HG03066 (cell line): ENCODE measurements at regions not wholly inside any gene's neighbourhood (a gene's known extent, or its start where the extent isn't known, plus 50 kb on each side); places are given as distances from the start of the nearest gene placed in this dataset.

Experiments
- ATAC-seq: cut with Tn5 transposase; IDR thresholded peaks from one replicate; pipeline ENCODE4 v1.9.1; 2021; ENCODE audit warnings: low read depth; ENCODE audit not compliant: unreplicated experiment

GRCh38 chr7:118075936-118076335 is 108.0 kb upstream of the LSM8 start:
- no peak for ATAC-seq

- no peak for ATAC-seq
Observed at GRCh38 chr7:118076564-118076963, 107.4 kb upstream of the LSM8 start.

- no peak for ATAC-seq
Observed at GRCh38 chr7:118078015-118078414, 105.9 kb upstream of the LSM8 start.

GRCh38 chr7:118079369-118079768 is 104.6 kb upstream of the LSM8 start:
- ATAC-seq: no peak

GRCh38 chr7:118080947-118081346 is 103.0 kb upstream of the LSM8 start:
- peak; percentile 84 for ATAC-seq

- no peak for ATAC-seq
Observed at GRCh38 chr7:118082506-118082905, 101.5 kb upstream of the LSM8 start.

GRCh38 chr7:118085000-118085399 is 99.0 kb upstream of the LSM8 start:
- ATAC-seq: no peak

- no peak for ATAC-seq
Observed at GRCh38 chr7:118087126-118087525, 96.8 kb upstream of the LSM8 start.

GRCh38 chr7:118094044-118094443 is 89.9 kb upstream of the LSM8 start:
- no peak for ATAC-seq

- peak; percentile 72 for ATAC-seq
Observed at GRCh38 chr7:118104812-118105441, 79.0 kb upstream of the LSM8 start.

- ATAC-seq: no peak
Observed at GRCh38 chr7:118109607-118110006, 74.4 kb upstream of the LSM8 start.

GRCh38 chr7:118110178-118110925 is 73.6 kb upstream of the LSM8 start:
- no peak for ATAC-seq

- ATAC-seq: no peak
Observed at GRCh38 chr7:118111347-118111746, 72.6 kb upstream of the LSM8 start.

GRCh38 chr7:118114175-118114574 is 69.8 kb upstream of the LSM8 start:
- ATAC-seq: no peak

- ATAC-seq: no peak
Observed at GRCh38 chr7:118129041-118129795, 54.7 kb upstream of the LSM8 start.

- ATAC-seq: no peak
Observed at GRCh38 chr7:118132764-118133163, 51.2 kb upstream of the LSM8 start.
